ENCODE measurements at regions not wholly inside any gene's neighbourhood (a gene's known extent, or its start where the extent isn't known, plus 50 kb on each side); places are given as distances from the start of the nearest gene placed in this dataset.
"Not testable (repeated sequence)": the region's sequence is repeated elsewhere in the genome, so short reads cannot be mapped to it uniquely, and the experiment has no call there.

- Histone ChIP-seq H3K4me1 (ENCODE audit: control insufficient read depth, insufficient read depth, low read length) (no peaks in the 10 kb centered on the region), H3K36me3 (ENCODE audit: insufficient read depth, low read length) (no peaks in the 10 kb centered on the region), H3K9me3 (replicated peaks; ENCODE audit: low read length) (peaks cover 13% of the 10 kb centered on the region)
Measured at GRCh38 chr2:49664827-49665226, 510.5 kb upstream of the FSHR start.

GRCh38 chr2:49661809-49662208 lies 507.5 kb upstream of the FSHR start:
- Histone ChIP-seq H3K36me3 (ENCODE audit: insufficient read depth, low read length) (no peaks in the 10 kb centered on the region), H3K9ac (ENCODE audit: low read depth, low read length) (no peak overlapping the region), H3K4me2 (ENCODE audit: low read length) (no peak overlapping the region), H3K4me1 (ENCODE audit: control insufficient read depth, insufficient read depth, low read length) (no peaks in the 10 kb centered on the region), H3K9me3 (replicated peaks; ENCODE audit: low read length) (peaks cover 3% of the 10 kb centered on the region), H3K4me3 (ENCODE audit: low read length) (no peak overlapping the region), H3K27me3 (ENCODE audit: control insufficient read depth, insufficient read depth, low read length) (no peaks in the 10 kb centered on the region)

More at GRCh38 chr2:49664827-49665226, 510.5 kb upstream of the FSHR start:
- Histone ChIP-seq H3K27me3 (ENCODE audit: control insufficient read depth, insufficient read depth, low read length) (no peaks in the 10 kb centered on the region), H3K4me2 (ENCODE audit: low read length) (no peak overlapping the region), H3K9ac (ENCODE audit: low read depth, low read length) (no peak overlapping the region), H3K4me3 (ENCODE audit: low read length) (no peak overlapping the region)

GRCh38 chr2:49656853-49657252 lies 502.5 kb upstream of the FSHR start:
- Histone ChIP-seq H3K4me2 (ENCODE audit: low read length) (no peak overlapping the region), H3K27me3 (ENCODE audit: control insufficient read depth, insufficient read depth, low read length) (no peaks in the 10 kb centered on the region), H3K36me3 (ENCODE audit: insufficient read depth, low read length) (no peaks in the 10 kb centered on the region), H3K9ac (ENCODE audit: low read depth, low read length) (no peak overlapping the region), H3K4me1 (ENCODE audit: control insufficient read depth, insufficient read depth, low read length) (no peaks in the 10 kb centered on the region), H3K4me3 (ENCODE audit: low read length) (no peak overlapping the region), H3K9me3 (replicated peaks; ENCODE audit: low read length) (no peaks in the 10 kb centered on the region)

GRCh38 chr2:49643149-49643548 lies 488.8 kb upstream of the FSHR start:
- H3K4me1 ChIP-seq (ENCODE audit: control insufficient read depth, insufficient read depth, low read length) = no peaks in the 10 kb centered on the region
- H3K36me3 ChIP-seq (ENCODE audit: insufficient read depth, low read length) = no peaks in the 10 kb centered on the region
- no peaks in the 10 kb centered on the region for H3K27me3 ChIP-seq (ENCODE audit: control insufficient read depth, insufficient read depth, low read length)
- no peak overlapping the region for H3K9ac ChIP-seq (ENCODE audit: low read depth, low read length)
- H3K4me2 ChIP-seq (ENCODE audit: low read length) = no peak overlapping the region
- no peak overlapping the region for H3K4me3 ChIP-seq (ENCODE audit: low read length)
- H3K9me3 ChIP-seq (replicated peaks; ENCODE audit: low read length) = no peaks in the 10 kb centered on the region

GRCh38 chr2:49640630-49641029 lies 486.3 kb upstream of the FSHR start:
- Histone ChIP-seq H3K4me3 (ENCODE audit: low read length) (no peak overlapping the region), H3K27me3 (ENCODE audit: control insufficient read depth, insufficient read depth, low read length) (no peaks in the 10 kb centered on the region), H3K4me2 (ENCODE audit: low read length) (no peak overlapping the region), H3K36me3 (ENCODE audit: insufficient read depth, low read length) (no peaks in the 10 kb centered on the region), H3K4me1 (ENCODE audit: control insufficient read depth, insufficient read depth, low read length) (no peaks in the 10 kb centered on the region), H3K9me3 (replicated peaks; ENCODE audit: low read length) (no peaks in the 10 kb centered on the region), H3K9ac (ENCODE audit: low read depth, low read length) (no peak overlapping the region)

GRCh38 chr2:49621016-49621415 lies 466.7 kb upstream of the FSHR start:
- no peaks in the 10 kb centered on the region for H3K27me3 ChIP-seq (ENCODE audit: control insufficient read depth, insufficient read depth, low read length)
- no peaks in the 10 kb centered on the region for H3K36me3 ChIP-seq (ENCODE audit: insufficient read depth, low read length)
- H3K9me3 ChIP-seq (replicated peaks; ENCODE audit: low read length) = no peaks in the 10 kb centered on the region

GRCh38 chr2:49619804-49620203 lies 465.5 kb upstream of the FSHR start:
- no peaks in the 10 kb centered on the region for H3K27me3 ChIP-seq (ENCODE audit: control insufficient read depth, insufficient read depth, low read length)
- no peaks in the 10 kb centered on the region for H3K9me3 ChIP-seq (replicated peaks; ENCODE audit: low read length)
- H3K4me2 ChIP-seq (ENCODE audit: low read length) = no peak overlapping the region
- no peak overlapping the region for H3K4me3 ChIP-seq (ENCODE audit: low read length)
- no peaks in the 10 kb centered on the region for H3K4me1 ChIP-seq (ENCODE audit: control insufficient read depth, insufficient read depth, low read length)
- no peak overlapping the region for H3K9ac ChIP-seq (ENCODE audit: low read depth, low read length)
- H3K36me3 ChIP-seq (ENCODE audit: insufficient read depth, low read length) = no peaks in the 10 kb centered on the region

More at GRCh38 chr2:49621016-49621415, 466.7 kb upstream of the FSHR start:
- no peak overlapping the region for H3K4me3 ChIP-seq (ENCODE audit: low read length)
- no peaks in the 10 kb centered on the region for H3K4me1 ChIP-seq (ENCODE audit: control insufficient read depth, insufficient read depth, low read length)
- H3K4me2 ChIP-seq (ENCODE audit: low read length) = no peak overlapping the region
- H3K9ac ChIP-seq (ENCODE audit: low read depth, low read length) = no peak overlapping the region

GRCh38 chr2:49618491-49618890 lies 464.2 kb upstream of the FSHR start:
- H3K27me3 ChIP-seq (ENCODE audit: control insufficient read depth, insufficient read depth, low read length) = no peaks in the 10 kb centered on the region

GRCh38 chr2:49616800-49617199 lies 462.5 kb upstream of the FSHR start:
- no peak overlapping the region for H3K4me2 ChIP-seq (ENCODE audit: low read length)
- no peaks in the 10 kb centered on the region for H3K4me1 ChIP-seq (ENCODE audit: control insufficient read depth, insufficient read depth, low read length)
- peaks cover 4% of the 10 kb centered on the region for H3K9me3 ChIP-seq (replicated peaks; ENCODE audit: low read length)
- no peaks in the 10 kb centered on the region for H3K27me3 ChIP-seq (ENCODE audit: control insufficient read depth, insufficient read depth, low read length)
- no peaks in the 10 kb centered on the region for H3K36me3 ChIP-seq (ENCODE audit: insufficient read depth, low read length)
- H3K9ac ChIP-seq (ENCODE audit: low read depth, low read length) = no peak overlapping the region
- no peak overlapping the region for H3K4me3 ChIP-seq (ENCODE audit: low read length)

More at GRCh38 chr2:49618491-49618890, 464.2 kb upstream of the FSHR start:
- H3K4me3 ChIP-seq (ENCODE audit: low read length) = no peak overlapping the region
- H3K4me1 ChIP-seq (ENCODE audit: control insufficient read depth, insufficient read depth, low read length) = no peaks in the 10 kb centered on the region
- H3K9me3 ChIP-seq (replicated peaks; ENCODE audit: low read length) = no peaks in the 10 kb centered on the region
- no peaks in the 10 kb centered on the region for H3K36me3 ChIP-seq (ENCODE audit: insufficient read depth, low read length)
- H3K4me2 ChIP-seq (ENCODE audit: low read length) = no peak overlapping the region
- H3K9ac ChIP-seq (ENCODE audit: low read depth, low read length) = no peak overlapping the region

GRCh38 chr2:49611796-49612195 lies 457.5 kb upstream of the FSHR start:
- not testable (repeated sequence) for H3K9me3 ChIP-seq (replicated peaks; ENCODE audit: low read length); H3K36me3 ChIP-seq (ENCODE audit: insufficient read depth, low read length); H3K4me2 ChIP-seq (ENCODE audit: low read length); H3K27me3 ChIP-seq (ENCODE audit: control insufficient read depth, insufficient read depth, low read length); H3K4me3 ChIP-seq (ENCODE audit: low read length); H3K4me1 ChIP-seq (ENCODE audit: control insufficient read depth, insufficient read depth, low read length); H3K9ac ChIP-seq (ENCODE audit: low read depth, low read length)

- no peak overlapping the region for H3K4me3 ChIP-seq (ENCODE audit: low read length)
- no peak overlapping the region for H3K4me2 ChIP-seq (ENCODE audit: low read length)
- H3K4me1 ChIP-seq (ENCODE audit: control insufficient read depth, insufficient read depth, low read length) = no peaks in the 10 kb centered on the region
Measured at GRCh38 chr2:49600524-49600923, 446.2 kb upstream of the FSHR start.

GRCh38 chr2:49598231-49598630 lies 443.9 kb upstream of the FSHR start:
- Histone ChIP-seq H3K9me3 (replicated peaks; ENCODE audit: low read length) (peaks cover 3% of the 10 kb centered on the region), H3K36me3 (ENCODE audit: insufficient read depth, low read length) (no peaks in the 10 kb centered on the region), H3K4me3 (ENCODE audit: low read length) (no peak overlapping the region), H3K27me3 (ENCODE audit: control insufficient read depth, insufficient read depth, low read length) (no peaks in the 10 kb centered on the region), H3K4me1 (ENCODE audit: control insufficient read depth, insufficient read depth, low read length) (no peaks in the 10 kb centered on the region), H3K9ac (ENCODE audit: low read depth, low read length) (no peak overlapping the region), H3K4me2 (ENCODE audit: low read length) (no peak overlapping the region)

More at GRCh38 chr2:49600524-49600923, 446.2 kb upstream of the FSHR start:
- Histone ChIP-seq H3K36me3 (ENCODE audit: insufficient read depth, low read length) (no peaks in the 10 kb centered on the region), H3K27me3 (ENCODE audit: control insufficient read depth, insufficient read depth, low read length) (no peaks in the 10 kb centered on the region), H3K9ac (ENCODE audit: low read depth, low read length) (no peak overlapping the region), H3K9me3 (replicated peaks; ENCODE audit: low read length) (peaks cover 3% of the 10 kb centered on the region)

Measured in skeletal muscle satellite cell (primary cell).